DND-41 (cell line): ENCODE measurements at regions not wholly inside any gene's neighbourhood (a gene's known extent, or its start where the extent isn't known, plus 50 kb on each side); places are given as distances from the start of the nearest gene placed in this dataset.

Source experiments
- ATAC-seq: fragments of 200-7000 bp; cut with Tn5 transposase; 3 replicates; pipeline ENCODE4 v1.9.1; 2021; ENCODE audit warnings: low read depth; ENCODE audit not compliant: insufficient read depth
- DNase-seq: peaks from one replicate; pipeline ENCODE4 v3.0.0-alpha.2; 2020
- H2AFZ ChIP-seq: 2 replicates; pipeline ENCODE4 v1.6.0; 2012; ENCODE audit warnings: low read depth, low read length
- H3K27ac ChIP-seq: 2 replicates; pipeline ENCODE4 v1.5.1; 2012; ENCODE audit warnings: low read length, inconsistent platforms
- H3K27me3 ChIP-seq: fragments of 200-600 bp; sonication (generic); 2 replicates; pipeline ENCODE4 v1.6.0; 2012; ENCODE audit warnings: low read length, mild to moderate bottlenecking, inconsistent platforms; ENCODE audit not compliant: insufficient read depth, poor library complexity
- H3K36me3 ChIP-seq: 2 replicates; pipeline ENCODE4 v1.5.1; 2012; ENCODE audit warnings: low read length, inconsistent platforms; ENCODE audit not compliant: insufficient read depth
- H3K4me1 ChIP-seq: 2 replicates; pipeline ENCODE4 v1.5.1; 2012; ENCODE audit warnings: mild to moderate bottlenecking, low read length; ENCODE audit not compliant: insufficient read depth
- H3K4me2 ChIP-seq: 2 replicates; pipeline ENCODE4 v1.6.0; 2012; ENCODE audit warnings: mild to moderate bottlenecking, moderate library complexity, low read length, inconsistent platforms; ENCODE audit not compliant: insufficient read depth
- H3K4me3 ChIP-seq, 2 experiments: fragments of 200-600 bp in 1 of 2; shearing (Covaris generic) in 1 of 2; 2 replicates each; pipeline ENCODE4 v1.5.1; 2012 to 2016; ENCODE audit warnings: inconsistent platforms in 2 of 2, low read length in 2 of 2, mild to moderate bottlenecking in 2 of 2, low read depth in 1 of 2, moderate library complexity in 1 of 2
- H3K79me2 ChIP-seq: 2 replicates; pipeline ENCODE4 v1.6.0; 2012; ENCODE audit warnings: low read length, inconsistent platforms; ENCODE audit not compliant: insufficient read depth
- H3K9ac ChIP-seq: 2 replicates; pipeline ENCODE4 v1.6.0; 2012; ENCODE audit warnings: low read depth, mild to moderate bottlenecking, inconsistent platforms, low read length, moderate library complexity
- H3K9me3 ChIP-seq: 2 replicates; pipeline ENCODE4 v1.5.1; 2012; ENCODE audit warnings: low read length, moderate library complexity, mild to moderate bottlenecking, inconsistent platforms; ENCODE audit not compliant: insufficient read depth, severe bottlenecking
- H4K20me1 ChIP-seq: 2 replicates; pipeline ENCODE4 v1.6.0; 2012; ENCODE audit warnings: low read length; ENCODE audit not compliant: insufficient read depth
- EZH2 ChIP-seq: IDR thresholded peaks from 3 replicates; pipeline ENCODE4 v1.6.1; 2012; ENCODE audit warnings: borderline replicate concordance, low read depth, mild to moderate bottlenecking, moderate library complexity, low read length, inconsistent platforms; ENCODE audit not compliant: severe bottlenecking
- TF ChIP-seq, protein P1 (sequence below): IDR thresholded peaks from 2 replicates; pipeline ENCODE4 v1.5.1; 2012; ENCODE audit warnings: borderline replicate concordance, low read length, moderate library complexity, mild to moderate bottlenecking; ENCODE audit not compliant: poor library complexity, severe bottlenecking; ENCODE audit errors: extremely low read depth

DNA sequence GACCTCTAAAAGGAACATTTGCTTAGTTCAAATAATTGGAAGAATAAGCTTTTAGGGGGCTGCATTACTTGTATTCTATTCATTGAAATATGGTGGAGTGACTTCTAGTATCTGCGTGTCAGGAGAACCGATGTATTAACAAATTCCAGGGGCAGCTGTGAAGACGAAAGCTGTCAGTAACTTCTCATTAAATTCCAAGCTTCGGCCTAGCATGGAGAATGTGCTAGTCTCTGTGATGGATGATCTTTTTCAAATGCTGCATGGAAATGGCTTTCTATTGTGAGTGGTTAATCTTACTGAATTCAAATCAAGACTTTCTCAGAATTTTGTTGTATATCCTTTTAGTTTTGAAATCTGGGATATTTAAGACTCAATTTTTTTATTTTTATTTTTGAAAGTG, 429.9 kb downstream of the ADGRL2 start:
- Histone ChIP-seq H3K4me1 (no peaks in the 10 kb centered on the region), H3K36me3 (no peaks in the 10 kb centered on the region), H3K4me3 (no peak overlapping the region), H4K20me1 (no peaks in the 10 kb centered on the region), H2AFZ (no peak overlapping the region), H3K27me3 (no peaks in the 10 kb centered on the region), H3K79me2 (no peaks in the 10 kb centered on the region), H3K9ac (no peak overlapping the region), H3K4me2 (no peak overlapping the region), H3K9me3 (no peaks in the 10 kb centered on the region), H3K27ac (no peak overlapping the region)
- ATAC-seq (no peak), DNase-seq (no peak)
- TF ChIP-seq, protein P1, sequence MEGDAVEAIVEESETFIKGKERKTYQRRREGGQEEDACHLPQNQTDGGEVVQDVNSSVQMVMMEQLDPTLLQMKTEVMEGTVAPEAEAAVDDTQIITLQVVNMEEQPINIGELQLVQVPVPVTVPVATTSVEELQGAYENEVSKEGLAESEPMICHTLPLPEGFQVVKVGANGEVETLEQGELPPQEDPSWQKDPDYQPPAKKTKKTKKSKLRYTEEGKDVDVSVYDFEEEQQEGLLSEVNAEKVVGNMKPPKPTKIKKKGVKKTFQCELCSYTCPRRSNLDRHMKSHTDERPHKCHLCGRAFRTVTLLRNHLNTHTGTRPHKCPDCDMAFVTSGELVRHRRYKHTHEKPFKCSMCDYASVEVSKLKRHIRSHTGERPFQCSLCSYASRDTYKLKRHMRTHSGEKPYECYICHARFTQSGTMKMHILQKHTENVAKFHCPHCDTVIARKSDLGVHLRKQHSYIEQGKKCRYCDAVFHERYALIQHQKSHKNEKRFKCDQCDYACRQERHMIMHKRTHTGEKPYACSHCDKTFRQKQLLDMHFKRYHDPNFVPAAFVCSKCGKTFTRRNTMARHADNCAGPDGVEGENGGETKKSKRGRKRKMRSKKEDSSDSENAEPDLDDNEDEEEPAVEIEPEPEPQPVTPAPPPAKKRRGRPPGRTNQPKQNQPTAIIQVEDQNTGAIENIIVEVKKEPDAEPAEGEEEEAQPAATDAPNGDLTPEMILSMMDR = no peak
- no peak for TF ChIP-seq EZH2

DNA sequence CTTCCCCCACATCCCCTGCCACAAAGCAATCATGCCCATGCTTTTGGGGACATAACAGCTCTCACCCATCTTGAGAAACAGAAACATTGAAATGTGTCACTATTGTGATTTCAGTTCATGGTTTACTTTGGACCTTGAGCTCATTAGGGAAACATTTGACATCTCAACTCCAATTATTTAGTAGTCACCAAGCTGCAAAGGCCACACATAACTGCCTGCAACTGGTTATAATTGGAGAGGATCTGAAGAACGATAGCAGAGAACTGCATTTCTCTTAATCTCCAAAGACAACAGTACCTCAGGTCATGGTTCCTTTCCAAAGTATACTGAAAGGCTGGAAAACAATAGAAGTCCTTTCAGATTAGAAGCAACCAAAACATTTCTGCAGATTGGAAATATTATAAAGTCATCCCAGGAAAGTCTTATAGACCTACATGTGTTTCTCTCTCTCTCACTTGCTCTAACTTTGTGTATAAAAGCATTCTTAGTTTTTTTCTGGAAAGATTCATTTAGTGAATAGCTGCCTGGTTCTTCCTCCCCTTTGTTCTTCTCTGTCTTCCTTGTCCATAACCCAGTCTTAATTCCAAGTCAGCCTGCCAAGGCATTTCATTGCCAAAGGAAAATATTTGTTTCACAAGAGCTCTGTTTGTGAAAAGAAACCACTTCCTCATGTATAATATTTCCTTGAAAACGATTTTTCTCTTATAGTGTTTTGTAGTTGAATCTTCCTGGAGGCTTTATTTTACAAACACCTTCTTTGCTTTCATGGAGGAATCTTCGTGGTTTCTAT, 426.8 kb downstream of the ADGRL2 start:
- H3K4me2 ChIP-seq = no peak overlapping the region
- no peak overlapping the region for H3K27ac ChIP-seq
- no peaks in the 10 kb centered on the region for H4K20me1 ChIP-seq
- DNase-seq (no peak), ATAC-seq (no peak)
- TF ChIP-seq EZH2 = no peak
- TF ChIP-seq, protein P1 = no peak
- H3K79me2 ChIP-seq = no peaks in the 10 kb centered on the region
- H2AFZ ChIP-seq = no peak overlapping the region
- H3K9me3 ChIP-seq = no peaks in the 10 kb centered on the region
- no peak overlapping the region for H3K4me3 ChIP-seq
- H3K36me3 ChIP-seq = no peaks in the 10 kb centered on the region
- no peaks in the 10 kb centered on the region for H3K4me1 ChIP-seq
- no peak overlapping the region for H3K9ac ChIP-seq
- H3K27me3 ChIP-seq = no peaks in the 10 kb centered on the region

DNA sequence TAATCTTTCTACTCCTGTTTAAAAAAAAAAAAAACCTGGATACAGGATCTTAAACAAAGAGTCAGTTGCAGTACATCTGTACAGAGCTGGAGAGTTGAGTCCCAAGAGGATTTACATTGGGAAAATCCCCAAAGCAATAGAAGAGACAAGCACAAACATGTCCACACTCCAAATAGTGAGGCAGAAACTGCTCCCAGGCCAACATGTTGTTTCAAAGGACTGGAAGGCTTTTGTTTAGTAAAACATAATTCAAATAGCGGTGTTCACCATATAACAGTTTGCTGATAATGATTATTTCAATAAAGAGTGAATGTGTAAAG, 425.4 kb downstream of the ADGRL2 start:
- no peak overlapping the region for H3K4me2 ChIP-seq

More for the DNA sequence above, 425.4 kb downstream of the ADGRL2 start:
- Histone ChIP-seq H4K20me1 (no peaks in the 10 kb centered on the region), H3K9ac (no peak overlapping the region), H3K4me3 (no peak overlapping the region), H3K79me2 (no peaks in the 10 kb centered on the region), H3K36me3 (no peaks in the 10 kb centered on the region), H3K9me3 (no peaks in the 10 kb centered on the region), H3K27ac (no peak overlapping the region), H3K4me1 (no peaks in the 10 kb centered on the region), H3K27me3 (no peaks in the 10 kb centered on the region), H2AFZ (no peak overlapping the region)
- ATAC-seq = no peak
- DNase-seq = no peak
- TF ChIP-seq EZH2 = no peak
- TF ChIP-seq, protein P1 = no peak
